ENCODE measurements at regions not wholly inside any gene's neighbourhood (a gene's known extent, or its start where the extent isn't known, plus 50 kb on each side); places are given as distances from the start of the nearest gene placed in this dataset.

- no peak overlapping the region for H2AFZ ChIP-seq (ENCODE audit: low read length, unreplicated experiment)
- no peaks in the 10 kb centered on the region for H3K79me2 ChIP-seq (ENCODE audit: control insufficient read depth, insufficient read depth, low read length, unreplicated experiment)
- no peak overlapping the region for H3K4me3 ChIP-seq (ENCODE audit: low read depth, low read length)
- no peak overlapping the region for H3K27ac ChIP-seq (ENCODE audit: low read depth, low read length)
- no peaks in the 10 kb centered on the region for H3K36me3 ChIP-seq (ENCODE audit: insufficient read depth, low read length)
- no peaks in the 10 kb centered on the region for H3K27me3 ChIP-seq (ENCODE audit: insufficient read depth, low read length)
- H3K4me1 ChIP-seq (ENCODE audit: control insufficient read depth, insufficient read depth, low read length, unreplicated experiment): peaks cover 16% of the 10 kb centered on the region
Observed at GRCh38 chr18:34350778-34351177, 126.1 kb upstream of the NOL4 start.

- Histone ChIP-seq H2AFZ (ENCODE audit: low read length, unreplicated experiment) (no peak overlapping the region), H3K36me3 (ENCODE audit: insufficient read depth, low read length) (no peaks in the 10 kb centered on the region), H3K4me1 (ENCODE audit: control insufficient read depth, insufficient read depth, low read length, unreplicated experiment) (peaks cover 9% of the 10 kb centered on the region), H3K27me3 (ENCODE audit: insufficient read depth, low read length) (no peaks in the 10 kb centered on the region), H3K4me3 (ENCODE audit: low read depth, low read length) (no peak overlapping the region), H3K27ac (ENCODE audit: low read depth, low read length) (no peak overlapping the region), H3K79me2 (ENCODE audit: control insufficient read depth, insufficient read depth, low read length, unreplicated experiment) (no peaks in the 10 kb centered on the region)
Observed at GRCh38 chr18:34352385-34353163, 127.9 kb upstream of the NOL4 start.

- no peaks in the 10 kb centered on the region for H3K27me3 ChIP-seq (ENCODE audit: insufficient read depth, low read length)
- H2AFZ ChIP-seq (ENCODE audit: low read length, unreplicated experiment): no peak overlapping the region
- H3K79me2 ChIP-seq (ENCODE audit: control insufficient read depth, insufficient read depth, low read length, unreplicated experiment): no peaks in the 10 kb centered on the region
- H3K4me1 ChIP-seq (ENCODE audit: control insufficient read depth, insufficient read depth, low read length, unreplicated experiment): peaks cover 9% of the 10 kb centered on the region
- H3K36me3 ChIP-seq (ENCODE audit: insufficient read depth, low read length): no peaks in the 10 kb centered on the region
- H3K27ac ChIP-seq (ENCODE audit: low read depth, low read length): no peak overlapping the region
- no peak overlapping the region for H3K4me3 ChIP-seq (ENCODE audit: low read depth, low read length)
Observed at GRCh38 chr18:34354351-34354750, 129.6 kb upstream of the NOL4 start.

GRCh38 chr18:34357944-34358580 is 133.3 kb upstream of the NOL4 start:
- Histone ChIP-seq H2AFZ (ENCODE audit: low read length, unreplicated experiment) (no peak overlapping the region), H3K27ac (ENCODE audit: low read depth, low read length) (no peak overlapping the region)

GRCh38 chr18:34358923-34359322 is 134.2 kb upstream of the NOL4 start:
- no peaks in the 10 kb centered on the region for H3K79me2 ChIP-seq (ENCODE audit: control insufficient read depth, insufficient read depth, low read length, unreplicated experiment)
- no peaks in the 10 kb centered on the region for H3K27me3 ChIP-seq (ENCODE audit: insufficient read depth, low read length)
- no peaks in the 10 kb centered on the region for H3K36me3 ChIP-seq (ENCODE audit: insufficient read depth, low read length)
- H3K4me3 ChIP-seq (ENCODE audit: low read depth, low read length): no peak overlapping the region
- no peak overlapping the region for H2AFZ ChIP-seq (ENCODE audit: low read length, unreplicated experiment)
- H3K4me1 ChIP-seq (ENCODE audit: control insufficient read depth, insufficient read depth, low read length, unreplicated experiment): no peaks in the 10 kb centered on the region
- no peak overlapping the region for H3K27ac ChIP-seq (ENCODE audit: low read depth, low read length)

More at GRCh38 chr18:34357944-34358580, 133.3 kb upstream of the NOL4 start:
- Histone ChIP-seq H3K79me2 (ENCODE audit: control insufficient read depth, insufficient read depth, low read length, unreplicated experiment) (no peaks in the 10 kb centered on the region), H3K4me1 (ENCODE audit: control insufficient read depth, insufficient read depth, low read length, unreplicated experiment) (peaks cover 6% of the 10 kb centered on the region), H3K4me3 (ENCODE audit: low read depth, low read length) (no peak overlapping the region), H3K27me3 (ENCODE audit: insufficient read depth, low read length) (no peaks in the 10 kb centered on the region), H3K36me3 (ENCODE audit: insufficient read depth, low read length) (no peaks in the 10 kb centered on the region)

- Histone ChIP-seq H3K4me1 (ENCODE audit: control insufficient read depth, insufficient read depth, low read length, unreplicated experiment) (no peaks in the 10 kb centered on the region), H3K27ac (ENCODE audit: low read depth, low read length) (no peak overlapping the region), H3K36me3 (ENCODE audit: insufficient read depth, low read length) (no peaks in the 10 kb centered on the region)
Observed at GRCh38 chr18:34364699-34365098, 140.0 kb upstream of the NOL4 start.

GRCh38 chr18:34370704-34371395 is 146.1 kb upstream of the NOL4 start:
- no peak overlapping the region for H2AFZ ChIP-seq (ENCODE audit: low read length, unreplicated experiment)
- no peak overlapping the region for H3K4me3 ChIP-seq (ENCODE audit: low read depth, low read length)
- no peaks in the 10 kb centered on the region for H3K36me3 ChIP-seq (ENCODE audit: insufficient read depth, low read length)
- H3K4me1 ChIP-seq (ENCODE audit: control insufficient read depth, insufficient read depth, low read length, unreplicated experiment): no peaks in the 10 kb centered on the region
- no peak overlapping the region for H3K27ac ChIP-seq (ENCODE audit: low read depth, low read length)
- H3K27me3 ChIP-seq (ENCODE audit: insufficient read depth, low read length): peaks cover 8% of the 10 kb centered on the region
- no peaks in the 10 kb centered on the region for H3K79me2 ChIP-seq (ENCODE audit: control insufficient read depth, insufficient read depth, low read length, unreplicated experiment)

More at GRCh38 chr18:34364699-34365098, 140.0 kb upstream of the NOL4 start:
- Histone ChIP-seq H3K4me3 (ENCODE audit: low read depth, low read length) (no peak overlapping the region), H3K27me3 (ENCODE audit: insufficient read depth, low read length) (peaks cover 15% of the 10 kb centered on the region), H2AFZ (ENCODE audit: low read length, unreplicated experiment) (no peak overlapping the region), H3K79me2 (ENCODE audit: control insufficient read depth, insufficient read depth, low read length, unreplicated experiment) (no peaks in the 10 kb centered on the region)

GRCh38 chr18:34380326-34380725 is 155.6 kb upstream of the NOL4 start:
- Histone ChIP-seq H3K79me2 (ENCODE audit: control insufficient read depth, insufficient read depth, low read length, unreplicated experiment) (no peaks in the 10 kb centered on the region), H2AFZ (ENCODE audit: low read length, unreplicated experiment) (no peak overlapping the region), H3K4me1 (ENCODE audit: control insufficient read depth, insufficient read depth, low read length, unreplicated experiment) (no peaks in the 10 kb centered on the region), H3K4me3 (ENCODE audit: low read depth, low read length) (no peak overlapping the region), H3K36me3 (ENCODE audit: insufficient read depth, low read length) (no peaks in the 10 kb centered on the region), H3K27me3 (ENCODE audit: insufficient read depth, low read length) (peaks cover 9% of the 10 kb centered on the region), H3K27ac (ENCODE audit: low read depth, low read length) (no peak overlapping the region)

GRCh38 chr18:34385311-34385710 is 160.6 kb upstream of the NOL4 start:
- no peak overlapping the region for H2AFZ ChIP-seq (ENCODE audit: low read length, unreplicated experiment)
- no peaks in the 10 kb centered on the region for H3K36me3 ChIP-seq (ENCODE audit: insufficient read depth, low read length)
- no peaks in the 10 kb centered on the region for H3K79me2 ChIP-seq (ENCODE audit: control insufficient read depth, insufficient read depth, low read length, unreplicated experiment)
- H3K27ac ChIP-seq (ENCODE audit: low read depth, low read length): no peak overlapping the region
- peaks cover 25% of the 10 kb centered on the region for H3K27me3 ChIP-seq (ENCODE audit: insufficient read depth, low read length)
- no peak overlapping the region for H3K4me3 ChIP-seq (ENCODE audit: low read depth, low read length)
- H3K4me1 ChIP-seq (ENCODE audit: control insufficient read depth, insufficient read depth, low read length, unreplicated experiment): no peaks in the 10 kb centered on the region

- H3K4me3 ChIP-seq (ENCODE audit: low read depth, low read length): no peak overlapping the region
- H2AFZ ChIP-seq (ENCODE audit: low read length, unreplicated experiment): no peak overlapping the region
- H3K27ac ChIP-seq (ENCODE audit: low read depth, low read length): no peak overlapping the region
- no peaks in the 10 kb centered on the region for H3K4me1 ChIP-seq (ENCODE audit: control insufficient read depth, insufficient read depth, low read length, unreplicated experiment)
- H3K27me3 ChIP-seq (ENCODE audit: insufficient read depth, low read length): peaks cover 28% of the 10 kb centered on the region
- H3K36me3 ChIP-seq (ENCODE audit: insufficient read depth, low read length): no peaks in the 10 kb centered on the region
- H3K79me2 ChIP-seq (ENCODE audit: control insufficient read depth, insufficient read depth, low read length, unreplicated experiment): no peaks in the 10 kb centered on the region
Observed at GRCh38 chr18:34386803-34387202, 162.1 kb upstream of the NOL4 start.

Measured in ACC112 (cell line).